ENCODE measurements at regions not wholly inside any gene's neighbourhood (a gene's known extent, or its start where the extent isn't known, plus 50 kb on each side); places are given as distances from the start of the nearest gene placed in this dataset.

- ATAC-seq, result no peak
- no peak for TF ChIP-seq ZFP3 (CRISPR knock-in tag; IDR thresholded peaks at IDR 0.05)
- no peak for TF ChIP-seq CREB5 (CRISPR knock-in tag; IDR thresholded peaks at IDR 0.05; ENCODE audit: low read depth)
- TF ChIP-seq ZNF8 (CRISPR knock-in tag; IDR thresholded peaks at IDR 0.05), result no peak
- no peak for TF ChIP-seq GLIS3 (CRISPR knock-in tag; IDR thresholded peaks at IDR 0.05)
- no peak for TF ChIP-seq ZNF565 (CRISPR knock-in tag; conservative IDR thresholded peaks at IDR 0.05; ENCODE audit: low read depth)
- no peak for TF ChIP-seq RARB (CRISPR knock-in tag; IDR thresholded peaks at IDR 0.05)
- no peak for TF ChIP-seq PATZ1 (CRISPR knock-in tag; IDR thresholded peaks at IDR 0.05; ENCODE audit: borderline replicate concordance)
Observed at GRCh38 chr5:164934039-164934438, 1428.6 kb downstream of the MAT2B start.

GRCh38 chr5:164934561-164934960 is 1429.1 kb downstream of the MAT2B start:
- ATAC-seq, result no peak
- TF ChIP-seq ISL1 (CRISPR knock-in tag; IDR thresholded peaks at IDR 0.05), result peak; percentile 65
- no peak for TF ChIP-seq TOX (CRISPR knock-in tag; IDR thresholded peaks at IDR 0.05; ENCODE audit: borderline replicate concordance)

- no peak for ATAC-seq
- TF ChIP-seq PPARA (CRISPR knock-in tag; IDR thresholded peaks at IDR 0.05; ENCODE audit: borderline replicate concordance) (no peak), SNAI2 (CRISPR knock-in tag; IDR thresholded peaks at IDR 0.05) (no peak), ISL1 (CRISPR knock-in tag; IDR thresholded peaks at IDR 0.05) (0 out of 2 replicates have a peak, but pooled peaks have one; percentile 25)
Observed at GRCh38 chr5:164941132-164941531, 1435.7 kb downstream of the MAT2B start.

GRCh38 chr5:164950927-164951326 is 1445.5 kb downstream of the MAT2B start:
- TF ChIP-seq PPARA (CRISPR knock-in tag; IDR thresholded peaks at IDR 0.05; ENCODE audit: borderline replicate concordance) (no peak), ARNTL (CRISPR knock-in tag; IDR thresholded peaks at IDR 0.05; ENCODE audit: borderline replicate concordance, low read depth) (no peak), CSRNP3 (CRISPR knock-in tag; IDR thresholded peaks at IDR 0.05) (no peak), ZNF70 (CRISPR knock-in tag; IDR thresholded peaks at IDR 0.05) (no peak), POU6F1 (CRISPR knock-in tag; IDR thresholded peaks at IDR 0.05; ENCODE audit: borderline replicate concordance, low read depth) (no peak), GLIS3 (CRISPR knock-in tag; IDR thresholded peaks at IDR 0.05) (no peak), PATZ1 (CRISPR knock-in tag; IDR thresholded peaks at IDR 0.05; ENCODE audit: borderline replicate concordance) (no peak), OSR1 (CRISPR knock-in tag; IDR thresholded peaks at IDR 0.05) (no peak), ZNF565 (CRISPR knock-in tag; conservative IDR thresholded peaks at IDR 0.05; ENCODE audit: low read depth) (no peak), ZC3H10 (CRISPR knock-in tag; IDR thresholded peaks at IDR 0.05) (no peak), SNAI2 (CRISPR knock-in tag; IDR thresholded peaks at IDR 0.05) (no peak), RARB (CRISPR knock-in tag; IDR thresholded peaks at IDR 0.05) (no peak)
- ATAC-seq, result no peak

- no peak for ATAC-seq
- TF ChIP-seq PATZ1 (CRISPR knock-in tag; IDR thresholded peaks at IDR 0.05; ENCODE audit: borderline replicate concordance) (no peak), PPARA (CRISPR knock-in tag; IDR thresholded peaks at IDR 0.05; ENCODE audit: borderline replicate concordance) (no peak), RARB (CRISPR knock-in tag; IDR thresholded peaks at IDR 0.05) (no peak), ZNF565 (CRISPR knock-in tag; conservative IDR thresholded peaks at IDR 0.05; ENCODE audit: low read depth) (no peak), BACH2 (CRISPR knock-in tag; IDR thresholded peaks at IDR 0.05; ENCODE audit: borderline replicate concordance) (no peak), OSR1 (CRISPR knock-in tag; IDR thresholded peaks at IDR 0.05) (no peak), TOX (CRISPR knock-in tag; IDR thresholded peaks at IDR 0.05; ENCODE audit: borderline replicate concordance) (no peak), CSRNP3 (CRISPR knock-in tag; IDR thresholded peaks at IDR 0.05) (no peak), ZNF8 (CRISPR knock-in tag; IDR thresholded peaks at IDR 0.05) (no peak)
Observed at GRCh38 chr5:164951570-164951969, 1446.2 kb downstream of the MAT2B start.

Data from SK-N-SH treated with all-trans-retinoic acid at 6 μM for 48 hours (cell line).